ENCODE measurements at regions not wholly inside any gene's neighbourhood (a gene's known extent, or its start where the extent isn't known, plus 50 kb on each side); places are given as distances from the start of the nearest gene placed in this dataset.

DNA sequence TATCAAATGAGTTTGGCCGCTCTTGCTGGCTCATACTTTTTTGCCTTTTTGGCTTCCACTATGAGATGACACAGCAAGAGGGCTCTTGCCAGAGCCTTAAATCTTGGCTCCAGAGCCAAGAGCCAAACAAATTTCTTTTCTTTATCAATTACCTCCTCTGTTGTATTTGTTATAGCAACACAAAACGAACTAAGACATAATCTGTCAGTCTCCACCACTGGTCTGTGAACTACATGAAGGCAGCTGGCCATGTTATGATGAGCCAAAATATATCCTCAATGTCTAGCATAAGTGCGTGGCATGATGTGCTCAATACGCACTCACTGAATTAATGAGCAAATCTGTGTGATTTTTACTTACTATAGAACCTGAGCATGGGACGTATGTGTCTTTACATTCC is 220.0 kb upstream of the ZNF217 start:
- TF ChIP-seq, protein P1, sequence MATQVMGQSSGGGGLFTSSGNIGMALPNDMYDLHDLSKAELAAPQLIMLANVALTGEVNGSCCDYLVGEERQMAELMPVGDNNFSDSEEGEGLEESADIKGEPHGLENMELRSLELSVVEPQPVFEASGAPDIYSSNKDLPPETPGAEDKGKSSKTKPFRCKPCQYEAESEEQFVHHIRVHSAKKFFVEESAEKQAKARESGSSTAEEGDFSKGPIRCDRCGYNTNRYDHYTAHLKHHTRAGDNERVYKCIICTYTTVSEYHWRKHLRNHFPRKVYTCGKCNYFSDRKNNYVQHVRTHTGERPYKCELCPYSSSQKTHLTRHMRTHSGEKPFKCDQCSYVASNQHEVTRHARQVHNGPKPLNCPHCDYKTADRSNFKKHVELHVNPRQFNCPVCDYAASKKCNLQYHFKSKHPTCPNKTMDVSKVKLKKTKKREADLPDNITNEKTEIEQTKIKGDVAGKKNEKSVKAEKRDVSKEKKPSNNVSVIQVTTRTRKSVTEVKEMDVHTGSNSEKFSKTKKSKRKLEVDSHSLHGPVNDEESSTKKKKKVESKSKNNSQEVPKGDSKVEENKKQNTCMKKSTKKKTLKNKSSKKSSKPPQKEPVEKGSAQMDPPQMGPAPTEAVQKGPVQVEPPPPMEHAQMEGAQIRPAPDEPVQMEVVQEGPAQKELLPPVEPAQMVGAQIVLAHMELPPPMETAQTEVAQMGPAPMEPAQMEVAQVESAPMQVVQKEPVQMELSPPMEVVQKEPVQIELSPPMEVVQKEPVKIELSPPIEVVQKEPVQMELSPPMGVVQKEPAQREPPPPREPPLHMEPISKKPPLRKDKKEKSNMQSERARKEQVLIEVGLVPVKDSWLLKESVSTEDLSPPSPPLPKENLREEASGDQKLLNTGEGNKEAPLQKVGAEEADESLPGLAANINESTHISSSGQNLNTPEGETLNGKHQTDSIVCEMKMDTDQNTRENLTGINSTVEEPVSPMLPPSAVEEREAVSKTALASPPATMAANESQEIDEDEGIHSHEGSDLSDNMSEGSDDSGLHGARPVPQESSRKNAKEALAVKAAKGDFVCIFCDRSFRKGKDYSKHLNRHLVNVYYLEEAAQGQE (IDR thresholded peaks at IDR 0.05; ENCODE audit: low read depth) = no peak

DNA sequence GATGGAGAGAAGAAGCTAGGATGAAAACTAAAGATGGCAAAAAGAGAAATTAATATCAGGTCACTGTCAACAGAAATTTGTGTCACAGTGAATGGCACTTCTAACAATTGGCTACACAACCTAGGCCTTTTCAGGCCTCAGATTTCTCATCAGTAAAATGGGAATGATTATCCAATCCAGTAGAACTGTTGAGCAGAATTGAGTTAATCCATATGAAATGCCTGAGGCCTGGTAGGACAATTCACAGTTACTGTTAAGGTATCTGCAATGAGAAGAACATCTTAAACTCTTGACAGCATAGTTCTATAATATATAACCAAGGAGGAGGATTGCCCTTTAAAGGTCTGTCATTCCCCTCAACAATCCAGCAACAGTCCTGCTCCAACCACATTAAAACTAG is 217.9 kb upstream of the ZNF217 start:
- TF ChIP-seq ZBTB7A (IDR thresholded peaks at IDR 0.05; ENCODE audit: low read depth) (no peak), CEBPB (IDR thresholded peaks at IDR 0.05) (no peak), TAF1 (IDR thresholded peaks at IDR 0.05; ENCODE audit: low read depth) (no peak), EP300 (IDR thresholded peaks at IDR 0.05; ENCODE audit: borderline replicate concordance) (no peak), YY1 (IDR thresholded peaks at IDR 0.05; ENCODE audit: low read depth) (no peak), EGR1 (IDR thresholded peaks at IDR 0.05) (no peak)
- TF ChIP-seq, protein P2, sequence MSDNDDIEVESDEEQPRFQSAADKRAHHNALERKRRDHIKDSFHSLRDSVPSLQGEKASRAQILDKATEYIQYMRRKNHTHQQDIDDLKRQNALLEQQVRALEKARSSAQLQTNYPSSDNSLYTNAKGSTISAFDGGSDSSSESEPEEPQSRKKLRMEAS (IDR thresholded peaks at IDR 0.05) = no peak
- TF ChIP-seq, protein P3, sequence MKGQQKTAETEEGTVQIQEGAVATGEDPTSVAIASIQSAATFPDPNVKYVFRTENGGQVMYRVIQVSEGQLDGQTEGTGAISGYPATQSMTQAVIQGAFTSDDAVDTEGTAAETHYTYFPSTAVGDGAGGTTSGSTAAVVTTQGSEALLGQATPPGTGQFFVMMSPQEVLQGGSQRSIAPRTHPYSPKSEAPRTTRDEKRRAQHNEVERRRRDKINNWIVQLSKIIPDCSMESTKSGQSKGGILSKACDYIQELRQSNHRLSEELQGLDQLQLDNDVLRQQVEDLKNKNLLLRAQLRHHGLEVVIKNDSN (IDR thresholded peaks at IDR 0.05) = no peak
- TF ChIP-seq, protein P1 (IDR thresholded peaks at IDR 0.05; ENCODE audit: low read depth) = no peak

DNA sequence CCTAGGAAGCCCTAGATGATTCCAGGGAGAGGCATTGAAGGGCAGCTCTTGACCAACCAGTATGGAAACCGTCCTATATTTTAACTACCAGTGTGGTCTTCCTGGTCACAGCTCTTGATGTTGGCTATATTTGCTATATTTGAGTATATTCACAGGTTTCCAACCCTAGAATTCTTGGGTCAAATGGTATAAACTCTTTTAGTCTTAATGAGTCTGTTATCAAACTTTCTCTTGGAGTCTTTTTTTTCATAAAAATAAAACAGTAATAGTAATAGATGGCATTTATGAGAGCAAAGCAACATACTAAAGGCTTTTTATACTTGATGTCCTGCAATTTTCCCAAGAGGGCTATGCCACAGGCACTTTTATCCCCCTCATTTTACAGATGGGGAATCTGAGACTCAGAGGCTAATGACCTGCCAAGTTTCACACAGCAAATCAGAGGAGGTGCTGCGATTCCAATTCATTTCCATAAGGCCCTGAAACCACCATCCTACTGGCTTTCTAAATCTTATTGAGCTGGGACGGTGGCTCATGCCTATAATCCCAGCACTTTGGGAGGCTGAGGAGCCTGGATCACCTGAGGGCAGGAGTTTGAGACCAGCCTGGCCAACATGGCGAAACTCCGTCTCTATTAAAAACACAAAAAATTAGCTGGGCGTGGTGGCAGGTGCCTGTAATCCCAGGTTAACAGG is 217.2 kb upstream of the ZNF217 start:
- TF ChIP-seq YY1 (IDR thresholded peaks at IDR 0.05; ENCODE audit: low read depth) = no peak
- no peak for TF ChIP-seq EP300 (IDR thresholded peaks at IDR 0.05; ENCODE audit: borderline replicate concordance)
- TF ChIP-seq TEAD4 (IDR thresholded peaks at IDR 0.05) = no peak
- TF ChIP-seq, protein P1 (IDR thresholded peaks at IDR 0.05; ENCODE audit: low read depth) = no peak
- TF ChIP-seq, protein P3 (IDR thresholded peaks at IDR 0.05) = no peak
- TF ChIP-seq ZBTB7A (IDR thresholded peaks at IDR 0.05; ENCODE audit: low read depth) = no peak

DNA sequence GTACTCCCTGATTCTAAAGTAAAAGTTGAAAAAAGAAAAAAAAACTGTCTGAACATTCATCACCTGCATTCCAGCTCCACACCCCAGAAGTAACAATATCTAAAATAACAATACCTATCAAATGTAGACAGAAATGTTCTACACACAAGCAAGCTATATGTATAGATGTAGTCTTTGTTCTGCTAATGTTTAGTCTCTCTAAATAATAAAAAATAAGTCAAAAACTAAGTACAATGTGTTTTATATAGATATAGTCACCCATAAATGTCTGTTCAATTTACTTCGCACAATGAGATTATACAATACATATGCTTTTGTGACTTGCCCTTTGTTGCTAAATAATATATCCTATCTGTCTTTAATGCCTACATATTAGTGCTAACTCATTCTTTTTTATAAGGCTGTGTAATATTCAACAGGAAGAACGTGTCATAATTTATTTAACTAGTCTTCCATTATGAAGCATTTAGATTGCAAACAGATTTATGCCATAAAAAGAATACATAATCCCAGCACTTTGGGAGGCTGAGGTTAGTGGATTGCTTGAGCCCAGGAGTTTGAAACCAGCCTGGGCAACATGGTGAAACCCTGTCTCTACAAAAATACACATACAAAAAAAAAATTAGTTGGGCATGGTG is 216.2 kb upstream of the ZNF217 start:
- TF ChIP-seq CEBPB (IDR thresholded peaks at IDR 0.05) = no peak
- TF ChIP-seq, protein P3 (IDR thresholded peaks at IDR 0.05) = no peak
- no peak for TF ChIP-seq TCF12 (IDR thresholded peaks at IDR 0.05; ENCODE audit: low read depth)
- TF ChIP-seq TEAD4 (IDR thresholded peaks at IDR 0.05) = no peak
- TF ChIP-seq ZBTB7A (IDR thresholded peaks at IDR 0.05; ENCODE audit: low read depth) = no peak
- TF ChIP-seq FOXM1 (IDR thresholded peaks at IDR 0.05; ENCODE audit: borderline replicate concordance, low read depth) = no peak
- no peak for TF ChIP-seq EGR1 (IDR thresholded peaks at IDR 0.05)
- TF ChIP-seq CREB1 (IDR thresholded peaks at IDR 0.05; ENCODE audit: low read depth) = no peak
- TF ChIP-seq TAF1 (IDR thresholded peaks at IDR 0.05; ENCODE audit: low read depth) = no peak
- no peak for TF ChIP-seq YY1 (IDR thresholded peaks at IDR 0.05; ENCODE audit: low read depth)
- TF ChIP-seq RAD21 (IDR thresholded peaks at IDR 0.05; ENCODE audit: low read depth) = no peak
- no peak for TF ChIP-seq NFIC (IDR thresholded peaks at IDR 0.05)
- TF ChIP-seq, protein P1 (IDR thresholded peaks at IDR 0.05; ENCODE audit: low read depth) = no peak
- TF ChIP-seq EP300 (IDR thresholded peaks at IDR 0.05; ENCODE audit: borderline replicate concordance) = no peak
- TF ChIP-seq, protein P2 (IDR thresholded peaks at IDR 0.05) = no peak

Measured in Ishikawa (cell line).